ENCODE measurements at regions not wholly inside any gene's neighbourhood (a gene's known extent, or its start where the extent isn't known, plus 50 kb on each side); places are given as distances from the start of the nearest gene placed in this dataset.

DNA sequence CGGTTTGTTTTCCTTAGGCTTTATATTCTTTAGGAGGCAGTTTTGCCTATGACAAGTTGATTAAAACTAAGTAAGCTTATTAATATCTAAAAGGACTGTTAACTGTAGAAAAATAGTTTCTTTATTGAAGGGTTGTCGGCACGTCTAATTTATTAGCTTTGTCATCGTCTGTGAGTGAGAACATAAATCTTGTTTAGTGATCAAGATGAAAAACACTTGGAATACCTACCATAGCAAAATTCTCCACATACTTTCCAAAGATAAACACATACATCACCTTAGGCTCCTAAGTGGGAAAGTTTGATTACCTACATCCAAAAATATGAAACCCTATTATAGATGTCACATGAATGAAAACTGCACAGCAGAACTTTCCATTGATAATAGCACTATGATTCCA lies 139.1 kb upstream of the BNIP2 start:
- Histone ChIP-seq H3K4me1 (ENCODE audit: control insufficient read depth, insufficient read depth, low read length) (peaks cover 3% of the 10 kb centered on the region; the same call in 1 of the 2 replicates), H3K36me3 (ENCODE audit: control insufficient read depth in 2 of 2, insufficient read depth in 1 of 2, low read length in 2 of 2) (no peaks in the 10 kb centered on the region), H3K9me3 (ENCODE audit: control insufficient read depth, insufficient read depth, low read depth, low read length) (no peaks in the 10 kb centered on the region), H3K27ac (ENCODE audit: extremely low read depth, low read depth, low read length) (no peak overlapping the region), H3K4me3 (ENCODE audit: low read depth, low read length) (no peak overlapping the region)
- TF ChIP-seq ZNF302 (tag by site-specific recombination; IDR thresholded peaks at IDR 0.05; ENCODE audit: low read depth), result no peak
- no peak for TF ChIP-seq GLI4 (tag by site-specific recombination; IDR thresholded peaks at IDR 0.05)
- 0 out of 2 replicates have a peak, but pooled peaks have one; percentile 20 for TF ChIP-seq KLF10 (tag by site-specific recombination; IDR thresholded peaks at IDR 0.05)
- peak; percentile 62; the same call in 1 of the 2 replicates for TF ChIP-seq MEIS1 (CRISPR knock-in tag; IDR thresholded peaks at IDR 0.05; ENCODE audit: borderline replicate concordance)
- TF ChIP-seq, protein P1, sequence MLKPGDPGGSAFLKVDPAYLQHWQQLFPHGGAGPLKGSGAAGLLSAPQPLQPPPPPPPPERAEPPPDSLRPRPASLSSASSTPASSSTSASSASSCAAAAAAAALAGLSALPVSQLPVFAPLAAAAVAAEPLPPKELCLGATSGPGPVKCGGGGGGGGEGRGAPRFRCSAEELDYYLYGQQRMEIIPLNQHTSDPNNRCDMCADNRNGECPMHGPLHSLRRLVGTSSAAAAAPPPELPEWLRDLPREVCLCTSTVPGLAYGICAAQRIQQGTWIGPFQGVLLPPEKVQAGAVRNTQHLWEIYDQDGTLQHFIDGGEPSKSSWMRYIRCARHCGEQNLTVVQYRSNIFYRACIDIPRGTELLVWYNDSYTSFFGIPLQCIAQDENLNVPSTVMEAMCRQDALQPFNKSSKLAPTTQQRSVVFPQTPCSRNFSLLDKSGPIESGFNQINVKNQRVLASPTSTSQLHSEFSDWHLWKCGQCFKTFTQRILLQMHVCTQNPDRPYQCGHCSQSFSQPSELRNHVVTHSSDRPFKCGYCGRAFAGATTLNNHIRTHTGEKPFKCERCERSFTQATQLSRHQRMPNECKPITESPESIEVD (tag by site-specific recombination; IDR thresholded peaks at IDR 0.05), result peak; percentile 75
- no peak for TF ChIP-seq ZBTB1 (tag by site-specific recombination; IDR thresholded peaks at IDR 0.05)
- no peak for TF ChIP-seq SP2 (tag by site-specific recombination; IDR thresholded peaks at IDR 0.05)
- TF ChIP-seq, protein P2, sequence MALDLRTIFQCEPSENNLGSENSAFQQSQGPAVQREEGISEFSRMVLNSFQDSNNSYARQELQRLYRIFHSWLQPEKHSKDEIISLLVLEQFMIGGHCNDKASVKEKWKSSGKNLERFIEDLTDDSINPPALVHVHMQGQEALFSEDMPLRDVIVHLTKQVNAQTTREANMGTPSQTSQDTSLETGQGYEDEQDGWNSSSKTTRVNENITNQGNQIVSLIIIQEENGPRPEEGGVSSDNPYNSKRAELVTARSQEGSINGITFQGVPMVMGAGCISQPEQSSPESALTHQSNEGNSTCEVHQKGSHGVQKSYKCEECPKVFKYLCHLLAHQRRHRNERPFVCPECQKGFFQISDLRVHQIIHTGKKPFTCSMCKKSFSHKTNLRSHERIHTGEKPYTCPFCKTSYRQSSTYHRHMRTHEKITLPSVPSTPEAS (tag by site-specific recombination; IDR thresholded peaks at IDR 0.05), result no peak
- TF ChIP-seq WT1 (tag by site-specific recombination; IDR thresholded peaks at IDR 0.05), result 0 out of 2 replicates have a peak, but pooled peaks have one; percentile 11
- TF ChIP-seq ZNF155 (tag by site-specific recombination; IDR thresholded peaks at IDR 0.05), result no peak
- no peak for TF ChIP-seq TRIM28 (IDR thresholded peaks at IDR 0.05; ENCODE audit: borderline replicate concordance, low read length)
- TF ChIP-seq SALL2 (tag by site-specific recombination; IDR thresholded peaks at IDR 0.05; ENCODE audit: borderline replicate concordance), result no peak
- no peak for TF ChIP-seq TCF7L2 (IDR thresholded peaks at IDR 0.05; ENCODE audit: borderline replicate concordance, low read depth, low read length)
- ChIA-PET CTCF (interaction anchor here (1.2 to 2.2 kb wide), 2 partner anchors 89 to 498 kb away, joined by 4 to 10 read pairs; no protein-coding TSS in a partner anchor), POLR2A (interaction anchor here (0.9 kb wide), 1 partner anchor 58 kb away, joined by 4 read pairs; no protein-coding TSS in a partner anchor)

DNA sequence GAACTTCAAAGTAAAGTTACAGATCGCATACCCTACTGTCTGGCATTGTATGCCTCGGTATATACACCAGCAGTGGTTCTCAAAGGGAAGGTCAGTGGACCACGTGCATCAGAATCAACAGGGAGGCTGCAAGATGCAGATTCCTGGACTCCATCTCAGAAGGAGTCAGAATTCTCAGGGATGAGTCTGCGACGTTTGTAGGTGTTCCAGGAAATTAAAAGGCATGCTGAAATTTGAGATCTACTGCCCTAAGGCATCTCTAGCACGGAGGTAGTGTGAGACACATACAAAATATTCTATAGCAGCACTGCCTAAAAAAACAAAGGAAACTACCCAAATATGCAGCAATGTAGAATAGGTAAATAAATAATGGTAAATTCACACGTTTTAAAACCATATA lies 136.8 kb upstream of the BNIP2 start:
- no peak for TF ChIP-seq ZNF521 (tag by site-specific recombination; IDR thresholded peaks at IDR 0.05)
- peak; percentile 34; the same call in 1 of the 2 replicates for TF ChIP-seq ZBTB20 (tag by site-specific recombination; IDR thresholded peaks at IDR 0.05)
- no peak for TF ChIP-seq ZNF266 (tag by site-specific recombination; IDR thresholded peaks at IDR 0.05; ENCODE audit: low read depth)
- no peak for TF ChIP-seq ZNF777 (tag by site-specific recombination; IDR thresholded peaks at IDR 0.05; ENCODE audit: borderline replicate concordance)
- TF ChIP-seq ZNF114 (tag by site-specific recombination; IDR thresholded peaks at IDR 0.05), result no peak
- ChIA-PET POLR2A (no interaction called here), CTCF (no interaction called here)
- H3K4me1 ChIP-seq (ENCODE audit: control insufficient read depth, insufficient read depth, low read length), result peaks cover 3% of the 10 kb centered on the region; the same call in 1 of the 2 replicates
- no peaks in the 10 kb centered on the region for H3K9me3 ChIP-seq (ENCODE audit: control insufficient read depth, insufficient read depth, low read depth, low read length)
- H3K4me3 ChIP-seq (ENCODE audit: low read depth, low read length), result no peak overlapping the region
- H3K27ac ChIP-seq (ENCODE audit: extremely low read depth, low read depth, low read length), result no peak overlapping the region
- no peaks in the 10 kb centered on the region for H3K36me3 ChIP-seq (ENCODE audit: control insufficient read depth in 2 of 2, insufficient read depth in 1 of 2, low read length in 2 of 2)

DNA sequence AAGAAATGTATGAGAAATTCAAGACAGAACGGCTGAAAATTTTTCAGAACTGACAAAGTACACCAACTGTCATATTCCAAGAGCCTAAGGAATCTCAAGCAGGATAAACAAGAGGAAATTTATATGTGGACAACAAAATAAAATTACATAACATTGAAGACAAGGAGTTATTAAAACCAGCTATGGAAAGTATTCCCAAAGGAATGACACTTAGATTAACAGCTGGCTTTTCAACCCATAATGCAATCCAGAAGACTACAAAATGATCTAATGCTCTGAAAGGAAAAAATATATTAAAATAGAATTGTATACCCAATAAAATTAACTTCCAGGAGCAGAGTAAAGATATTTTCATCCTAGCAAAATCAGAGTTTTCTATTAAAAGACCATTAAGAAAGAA lies 132.2 kb upstream of the BNIP2 start:
- no peaks in the 10 kb centered on the region for H3K9me3 ChIP-seq (ENCODE audit: control insufficient read depth, insufficient read depth, low read depth, low read length)
- no peaks in the 10 kb centered on the region for H3K36me3 ChIP-seq (ENCODE audit: control insufficient read depth in 2 of 2, insufficient read depth in 1 of 2, low read length in 2 of 2)
- no peak overlapping the region for H3K27ac ChIP-seq (ENCODE audit: extremely low read depth, low read depth, low read length)
- CTCF ChIA-PET, result interaction anchor here (0.6 to 4.2 kb wide), 2 partner anchors 57 to 505 kb away, joined by 3 to 13 read pairs; no protein-coding TSS in a partner anchor
- no peak overlapping the region for H3K4me3 ChIP-seq (ENCODE audit: low read depth, low read length)
- H3K4me1 ChIP-seq (ENCODE audit: control insufficient read depth, insufficient read depth, low read length), result peaks cover 13% of the 10 kb centered on the region; the same call in 1 of the 2 replicates
- POLR2A ChIA-PET, result no interaction called here
- TF ChIP-seq, protein P2 (tag by site-specific recombination; IDR thresholded peaks at IDR 0.05), result no peak
- no peak for TF ChIP-seq ZNF654 (tag by site-specific recombination; IDR thresholded peaks at IDR 0.05; ENCODE audit: low read depth)
- TF ChIP-seq, protein P3, sequence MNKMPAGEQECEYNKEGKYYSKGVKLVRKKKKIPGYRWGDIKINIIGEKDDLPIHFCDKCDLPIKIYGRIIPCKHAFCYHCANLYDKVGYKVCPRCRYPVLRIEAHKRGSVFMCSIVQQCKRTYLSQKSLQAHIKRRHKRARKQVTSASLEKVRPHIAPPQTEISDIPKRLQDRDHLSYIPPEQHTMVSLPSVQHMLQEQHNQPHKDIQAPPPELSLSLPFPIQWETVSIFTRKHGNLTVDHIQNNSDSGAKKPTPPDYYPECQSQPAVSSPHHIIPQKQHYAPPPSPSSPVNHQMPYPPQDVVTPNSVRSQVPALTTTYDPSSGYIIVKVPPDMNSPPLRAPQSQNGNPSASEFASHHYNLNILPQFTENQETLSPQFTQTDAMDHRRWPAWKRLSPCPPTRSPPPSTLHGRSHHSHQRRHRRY (tag by site-specific recombination; IDR thresholded peaks at IDR 0.05), result no peak
- TF ChIP-seq YY2 (tag by site-specific recombination; IDR thresholded peaks at IDR 0.05), result no peak
- no peak for TF ChIP-seq ZNF670 (tag by site-specific recombination; IDR thresholded peaks at IDR 0.05; ENCODE audit: low read depth)
- TF ChIP-seq GLIS2 (tag by site-specific recombination; IDR thresholded peaks at IDR 0.05), result no peak
- TF ChIP-seq ZNF239 (tag by site-specific recombination; IDR thresholded peaks at IDR 0.05), result no peak
- TF ChIP-seq RBAK (tag by site-specific recombination; IDR thresholded peaks at IDR 0.05), result no peak
- no peak for TF ChIP-seq KLF16 (tag by site-specific recombination; IDR thresholded peaks at IDR 0.05)
- TF ChIP-seq ZSCAN30 (tag by site-specific recombination; IDR thresholded peaks at IDR 0.05), result no peak
- no peak for TF ChIP-seq ZNF596 (tag by site-specific recombination; IDR thresholded peaks at IDR 0.05)
- TF ChIP-seq GFI1B (tag by site-specific recombination; IDR thresholded peaks at IDR 0.05), result no peak
